Sigmoid colon (tissue), 4 donors: ENCODE measurements at regions not wholly inside any gene's neighbourhood (a gene's known extent, or its start where the extent isn't known, plus 50 kb on each side); places are given as distances from the start of the nearest gene placed in this dataset.

Experiments
- CTCF ChIP-seq, 4 experiments: fragments of 450-650 bp in 3 of 4; fragments of 200-600 bp in 1 of 4; IDR thresholded peaks; one replicate each; pipeline ENCODE4 v1.5.1; 2016 to 2019; ENCODE audit warnings: antibody characterized with exemption in 4 of 4, mild to moderate bottlenecking in 3 of 4, moderate library complexity in 2 of 4
- POLR2AphosphoS5 ChIP-seq, 4 donors: sonication (generic); formaldehyde crosslinking; IDR thresholded peaks; one replicate each; pipeline ENCODE4 v1.6.1; 2017; ENCODE audit warnings: antibody characterized with exemption in 4 of 4

GRCh38 chr6:105739764-105740163 is 336.9 kb upstream of the PREP start:
- TF ChIP-seq POLR2AphosphoS5 (IDR thresholded peaks at IDR 0.05) = no peak
- no peak for TF ChIP-seq CTCF (IDR thresholded peaks at IDR 0.05)
